Liver (tissue), 8 donors: ENCODE measurements at regions not wholly inside any gene's neighbourhood (a gene's known extent, or its start where the extent isn't known, plus 50 kb on each side); places are given as distances from the start of the nearest gene placed in this dataset.
"Not testable (repeated sequence)": the region's sequence is repeated elsewhere in the genome, so short reads cannot be mapped to it uniquely, and the experiment has no call there.

Experiments used
- DNase-seq: peaks from one replicate; pipeline ENCODE4 v3.0.0-alpha.2; 2017; ENCODE audit warnings: low spot score
- H3K27ac ChIP-seq, 2 donors: one replicate each; pipeline ENCODE4 v1.7.0; 2013; ENCODE audit warnings: inconsistent platforms in 2 of 2, low read length in 2 of 2, control low read depth in 1 of 2, low read depth in 1 of 2, mild to moderate bottlenecking in 1 of 2
- H3K27me3 ChIP-seq, 4 donors: one replicate each; pipeline versions ENCODE4 v1.6.1 to v1.7.0; 2013; ENCODE audit warnings: low read length in 3 of 4, inconsistent platforms in 1 of 4, mild to moderate bottlenecking in 1 of 4, moderate library complexity in 1 of 4; ENCODE audit not compliant: control insufficient read depth in 4 of 4, insufficient read depth in 4 of 4
- H3K36me3 ChIP-seq, 4 donors: one replicate each; pipeline versions ENCODE4 v1.6.1 to v1.7.0; 2013; ENCODE audit warnings: low read length in 3 of 4, mild to moderate bottlenecking in 3 of 4, low read depth in 1 of 4, moderate library complexity in 1 of 4; ENCODE audit not compliant: control insufficient read depth in 4 of 4, insufficient read depth in 3 of 4
- H3K4me1 ChIP-seq, 4 donors: one replicate each; pipeline versions ENCODE4 v1.6.1 to v1.7.0; 2013; ENCODE audit warnings: low read length in 3 of 4, mild to moderate bottlenecking in 3 of 4, moderate library complexity in 1 of 4; ENCODE audit not compliant: control insufficient read depth in 4 of 4, insufficient read depth in 4 of 4
- H3K4me3 ChIP-seq, 3 donors: one replicate each; pipeline versions ENCODE4 v1.6.1 to v1.7.0; 2013; ENCODE audit warnings: low read length in 3 of 3, control low read depth in 1 of 3, low read depth in 1 of 3, mild to moderate bottlenecking in 1 of 3
- H3K9ac ChIP-seq, 2 donors: one replicate each; pipeline ENCODE4 v1.7.0; 2013; ENCODE audit warnings: low read length in 2 of 2, mild to moderate bottlenecking in 2 of 2, moderate library complexity in 2 of 2, control low read depth in 1 of 2, low read depth in 1 of 2
- H3K9me3 ChIP-seq, 4 donors: one replicate each; pipeline versions ENCODE4 v1.6.1 to v1.7.0; 2013; ENCODE audit warnings: low read length in 3 of 4; ENCODE audit not compliant: control insufficient read depth in 4 of 4
- EGR1 ChIP-seq, 2 donors: IDR thresholded peaks; 2 replicates each; pipeline ENCODE4 v1.6.1; 2016 to 2018; ENCODE audit warnings: antibody characterized with exemption in 2 of 2, low read depth in 2 of 2
- FOXA1 ChIP-seq: IDR thresholded peaks from 2 replicates; pipeline ENCODE4 v1.6.1; 2016; ENCODE audit warnings: antibody characterized with exemption
- GABPA ChIP-seq, 2 donors: IDR thresholded peaks in 1 of 2; conservative IDR thresholded peaks in 1 of 2; 2 replicates each; pipeline ENCODE4 v1.6.1; 2016; ENCODE audit warnings: antibody characterized with exemption in 2 of 2, mild to moderate bottlenecking in 1 of 2, moderate library complexity in 1 of 2
- HNF4G ChIP-seq: IDR thresholded peaks from 2 replicates; pipeline ENCODE4 v1.6.1; 2016; ENCODE audit warnings: antibody characterized with exemption
- JUND ChIP-seq, 2 donors: IDR thresholded peaks; 2 replicates each; pipeline ENCODE4 v1.6.1; 2016; ENCODE audit warnings: antibody characterized with exemption in 2 of 2
- NR2F2 ChIP-seq: IDR thresholded peaks from 2 replicates; pipeline ENCODE4 v1.6.1; 2016; ENCODE audit warnings: antibody characterized with exemption
- RAD21 ChIP-seq, 2 donors: IDR thresholded peaks; 2 replicates each; pipeline ENCODE4 v1.6.1; 2016; ENCODE audit warnings: antibody characterized with exemption in 2 of 2, mild to moderate bottlenecking in 2 of 2
- REST ChIP-seq: IDR thresholded peaks from 2 replicates; pipeline ENCODE4 v1.6.1; 2016; ENCODE audit warnings: antibody characterized with exemption, mild to moderate bottlenecking
- RXRA ChIP-seq, 2 donors: IDR thresholded peaks; 2 replicates each; pipeline ENCODE4 v1.6.1; 2017 to 2018; ENCODE audit warnings: antibody characterized with exemption in 2 of 2, mild to moderate bottlenecking in 1 of 2
- TAF1 ChIP-seq: conservative IDR thresholded peaks from 2 replicates; pipeline ENCODE4 v1.6.1; 2016; ENCODE audit warnings: antibody characterized with exemption, mild to moderate bottlenecking
- YY1 ChIP-seq: IDR thresholded peaks from 2 replicates; pipeline ENCODE4 v1.6.1; 2016; ENCODE audit warnings: antibody characterized with exemption, mild to moderate bottlenecking
- WGBS: extraction: QIAGEN DNeasy Blood & Tissue Kit; methylation state at CpG from one replicate; pipeline ENCODE4 v1.1.7; 2013; 5-methylcytosine and 5-hydroxymethylcytosine counted together
- TF ChIP-seq, protein P1 (sequence below): fragments of 150-350 bp; IDR thresholded peaks from 2 replicates; pipeline ENCODE4 v1.5.1; 2017; ENCODE audit warnings: improper control_type of control experiment, low read depth, low read length; ENCODE audit not compliant: missing input control
- TF ChIP-seq, protein P2 (sequence below): IDR thresholded peaks from 2 replicates; pipeline ENCODE4 v1.6.1; 2016; ENCODE audit warnings: antibody characterized with exemption
- TF ChIP-seq, protein P3 (sequence below): IDR thresholded peaks from 2 replicates; pipeline ENCODE4 v1.6.1; 2016; ENCODE audit warnings: antibody characterized with exemption
- donor health status: healthy.
- donor health status: healthy.
- donor health status: healthy.
- donor health status: healthy.
- donor health status: healthy.

DNA sequence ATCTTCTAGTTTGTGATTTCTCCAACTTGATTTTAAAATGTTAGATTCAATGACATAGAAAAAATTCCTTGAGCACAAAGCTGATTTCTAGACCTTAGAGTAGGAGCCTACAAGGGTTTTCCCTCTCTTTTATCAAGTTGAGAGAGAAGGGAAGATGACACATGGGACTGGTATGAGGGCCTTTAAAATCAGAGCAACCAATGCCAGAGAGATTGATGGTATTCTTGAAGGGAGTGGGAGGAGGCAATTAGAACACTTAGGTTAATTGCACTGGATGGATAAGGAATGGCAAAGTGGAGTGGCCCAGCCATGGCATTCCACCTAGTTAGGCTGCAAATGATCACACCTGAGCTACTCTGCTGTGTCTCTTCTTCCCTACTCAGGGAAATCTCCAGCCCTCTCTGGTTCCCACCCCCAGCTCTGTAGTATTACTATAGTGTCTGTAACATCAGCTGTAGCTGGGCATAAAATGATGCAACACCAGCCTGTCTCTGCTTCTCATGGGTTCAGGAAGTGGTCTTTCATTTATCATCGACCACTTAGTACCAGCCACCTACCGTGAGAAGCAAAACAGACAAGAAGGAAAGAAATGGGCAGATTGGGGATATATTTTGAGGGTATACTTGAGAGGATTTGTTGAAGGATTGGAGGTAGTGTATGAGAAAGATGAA is 333.6 kb downstream of the DLEU7 start:
- peaks cover 4 to 23% (median 18%) of the 10 kb centered on the region in 4 donors for H3K4me1 ChIP-seq
- TF ChIP-seq JUND (IDR thresholded peaks at IDR 0.05) (no peak), YY1 (no peak), GABPA (IDR thresholded peaks at IDR 0.05 in 1 of 2, conservative IDR thresholded peaks at IDR 0.05 in 1 of 2) (no peak), RXRA (IDR thresholded peaks at IDR 0.05) (no peak), RAD21 (IDR thresholded peaks at IDR 0.05) (no peak), TAF1 (no peak), HNF4G (no peak), EGR1 (IDR thresholded peaks at IDR 0.05; ENCODE audit: low read depth in 2 of 2) (no peak), REST (no peak), NR2F2 (no peak), FOXA1 (no peak)
- TF ChIP-seq, protein P1, sequence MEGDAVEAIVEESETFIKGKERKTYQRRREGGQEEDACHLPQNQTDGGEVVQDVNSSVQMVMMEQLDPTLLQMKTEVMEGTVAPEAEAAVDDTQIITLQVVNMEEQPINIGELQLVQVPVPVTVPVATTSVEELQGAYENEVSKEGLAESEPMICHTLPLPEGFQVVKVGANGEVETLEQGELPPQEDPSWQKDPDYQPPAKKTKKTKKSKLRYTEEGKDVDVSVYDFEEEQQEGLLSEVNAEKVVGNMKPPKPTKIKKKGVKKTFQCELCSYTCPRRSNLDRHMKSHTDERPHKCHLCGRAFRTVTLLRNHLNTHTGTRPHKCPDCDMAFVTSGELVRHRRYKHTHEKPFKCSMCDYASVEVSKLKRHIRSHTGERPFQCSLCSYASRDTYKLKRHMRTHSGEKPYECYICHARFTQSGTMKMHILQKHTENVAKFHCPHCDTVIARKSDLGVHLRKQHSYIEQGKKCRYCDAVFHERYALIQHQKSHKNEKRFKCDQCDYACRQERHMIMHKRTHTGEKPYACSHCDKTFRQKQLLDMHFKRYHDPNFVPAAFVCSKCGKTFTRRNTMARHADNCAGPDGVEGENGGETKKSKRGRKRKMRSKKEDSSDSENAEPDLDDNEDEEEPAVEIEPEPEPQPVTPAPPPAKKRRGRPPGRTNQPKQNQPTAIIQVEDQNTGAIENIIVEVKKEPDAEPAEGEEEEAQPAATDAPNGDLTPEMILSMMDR: no peak
- TF ChIP-seq, protein P2, sequence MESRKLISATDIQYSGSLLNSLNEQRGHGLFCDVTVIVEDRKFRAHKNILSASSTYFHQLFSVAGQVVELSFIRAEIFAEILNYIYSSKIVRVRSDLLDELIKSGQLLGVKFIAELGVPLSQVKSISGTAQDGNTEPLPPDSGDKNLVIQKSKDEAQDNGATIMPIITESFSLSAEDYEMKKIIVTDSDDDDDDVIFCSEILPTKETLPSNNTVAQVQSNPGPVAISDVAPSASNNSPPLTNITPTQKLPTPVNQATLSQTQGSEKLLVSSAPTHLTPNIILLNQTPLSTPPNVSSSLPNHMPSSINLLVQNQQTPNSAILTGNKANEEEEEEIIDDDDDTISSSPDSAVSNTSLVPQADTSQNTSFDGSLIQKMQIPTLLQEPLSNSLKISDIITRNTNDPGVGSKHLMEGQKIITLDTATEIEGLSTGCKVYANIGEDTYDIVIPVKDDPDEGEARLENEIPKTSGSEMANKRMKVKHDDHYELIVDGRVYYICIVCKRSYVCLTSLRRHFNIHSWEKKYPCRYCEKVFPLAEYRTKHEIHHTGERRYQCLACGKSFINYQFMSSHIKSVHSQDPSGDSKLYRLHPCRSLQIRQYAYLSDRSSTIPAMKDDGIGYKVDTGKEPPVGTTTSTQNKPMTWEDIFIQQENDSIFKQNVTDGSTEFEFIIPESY: no peak
- TF ChIP-seq, protein P3, sequence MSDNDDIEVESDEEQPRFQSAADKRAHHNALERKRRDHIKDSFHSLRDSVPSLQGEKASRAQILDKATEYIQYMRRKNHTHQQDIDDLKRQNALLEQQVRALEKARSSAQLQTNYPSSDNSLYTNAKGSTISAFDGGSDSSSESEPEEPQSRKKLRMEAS: no peak
- no peaks in the 10 kb centered on the region for H3K27me3 ChIP-seq
- H3K36me3 ChIP-seq: no peaks in the 10 kb centered on the region
- no peaks in the 10 kb centered on the region for H3K9me3 ChIP-seq
- DNase-seq: no peak
- no peak overlapping the region for H3K27ac ChIP-seq
- H3K4me3 ChIP-seq: no peak overlapping the region
- H3K9ac ChIP-seq: no peak overlapping the region
- 83% methylated on average over 2 of the region's 2 CpGs for WGBS

GRCh38 chr13:50510885-50511545 is 332.5 kb downstream of the DLEU7 start:
- not testable (repeated sequence) for H3K36me3 ChIP-seq, H3K27ac ChIP-seq, H3K27me3 ChIP-seq, H3K9ac ChIP-seq, H3K4me3 ChIP-seq, DNase-seq, H3K9me3 ChIP-seq
- H3K4me1 ChIP-seq: peaks cover 4 to 23% (median 18%) of the 10 kb centered on the region in 4 donors
- 52% methylated on average over 1 of the region's 1 CpG for WGBS
